ENCODE measurements at regions not wholly inside any gene's neighbourhood (a gene's known extent, or its start where the extent isn't known, plus 50 kb on each side); places are given as distances from the start of the nearest gene placed in this dataset.

- no peak for TF ChIP-seq ETV6 (CRISPR knock-in tag; IDR thresholded peaks at IDR 0.05)
- no peak for TF ChIP-seq JUN (CRISPR knock-in tag; IDR thresholded peaks at IDR 0.05)
- no peak for TF ChIP-seq GRHL2 (CRISPR knock-in tag; IDR thresholded peaks at IDR 0.05; ENCODE audit: insufficient replicate concordance, severe bottlenecking)
- TF ChIP-seq FOXJ3 (CRISPR knock-in tag; IDR thresholded peaks at IDR 0.05; ENCODE audit: borderline replicate concordance) = no peak
- TF ChIP-seq ATF2 (CRISPR knock-in tag; IDR thresholded peaks at IDR 0.05; ENCODE audit: borderline replicate concordance, low read depth) = no peak
- TF ChIP-seq IRF1 (CRISPR knock-in tag; IDR thresholded peaks at IDR 0.05) = no peak
- TF ChIP-seq KAT7 (CRISPR knock-in tag; IDR thresholded peaks at IDR 0.05; ENCODE audit: borderline replicate concordance) = no peak
- no peak for TF ChIP-seq ZNF317 (CRISPR knock-in tag; IDR thresholded peaks at IDR 0.05; ENCODE audit: borderline replicate concordance, low read depth)
- TF ChIP-seq EMX1 (CRISPR knock-in tag; IDR thresholded peaks at IDR 0.05) = no peak
These were observed 195.2 kb downstream of the UQCRFS1 start (continued) for GRCh38 chr19:29017788-29018187.

GRCh38 chr19:29016926-29017760 lies 195.8 kb downstream of the UQCRFS1 start:
- ATAC-seq (no peak), DNase-seq (ENCODE audit: low spot score) (no peak)
- CTCF ChIA-PET = interaction anchor here (1.5 kb wide), 1 partner anchor 9 kb away, joined by 3 read pairs; no protein-coding TSS in a partner anchor
- H3K9me3 Mint-ChIP-seq = no peaks in the 10 kb centered on the region
- POLR2A ChIA-PET = no interaction called here
- no peak overlapping the region for H3K27ac Mint-ChIP-seq
- TF ChIP-seq FOXP4 (CRISPR knock-in tag; IDR thresholded peaks at IDR 0.05) (no peak), TCF7 (CRISPR knock-in tag; IDR thresholded peaks at IDR 0.05; ENCODE audit: low read depth) (no peak), SMAD3 (CRISPR knock-in tag; IDR thresholded peaks at IDR 0.05; ENCODE audit: borderline replicate concordance) (no peak), AFF4 (CRISPR knock-in tag; IDR thresholded peaks at IDR 0.05; ENCODE audit: borderline replicate concordance) (no peak), AR (CRISPR knock-in tag; IDR thresholded peaks at IDR 0.05) (no peak)
- H3K27me3 Mint-ChIP-seq (ENCODE audit: low read depth) = peaks cover 28% of the 10 kb centered on the region
- peaks cover 21% of the 10 kb centered on the region for H3K4me1 Mint-ChIP-seq
- no peak overlapping the region for H3K4me3 Mint-ChIP-seq
- no peaks in the 10 kb centered on the region for H3K36me3 Mint-ChIP-seq

Data from WTC11 (cell line).